ENCODE measurements at regions not wholly inside any gene's neighbourhood (a gene's known extent, or its start where the extent isn't known, plus 50 kb on each side); places are given as distances from the start of the nearest gene placed in this dataset.

DNA sequence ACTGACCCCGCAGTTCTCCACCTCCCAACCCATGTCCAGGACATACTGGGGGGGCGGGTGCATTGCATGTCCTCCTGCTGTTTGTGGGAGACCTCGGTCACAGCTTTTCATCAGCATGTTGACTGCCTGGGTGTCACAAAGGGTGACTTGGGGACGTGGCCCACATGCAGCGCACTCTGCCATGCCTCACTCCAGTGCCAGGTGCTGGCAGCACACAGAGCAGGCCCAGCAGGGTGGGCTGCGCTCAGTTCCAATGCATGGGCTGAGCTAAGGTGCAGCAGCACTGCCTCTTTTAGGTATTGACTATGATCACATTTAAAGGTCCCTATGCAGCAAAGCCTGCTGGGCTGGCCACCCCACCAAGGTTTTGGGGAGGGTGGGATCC, 261.9 kb upstream of the SALL3 start:
- no peak for DNase-seq (ENCODE audit: low read depth)
- no peak overlapping the region for H3K4me3 ChIP-seq (ENCODE audit: low read depth, low read length)
- TF ChIP-seq, protein P1, sequence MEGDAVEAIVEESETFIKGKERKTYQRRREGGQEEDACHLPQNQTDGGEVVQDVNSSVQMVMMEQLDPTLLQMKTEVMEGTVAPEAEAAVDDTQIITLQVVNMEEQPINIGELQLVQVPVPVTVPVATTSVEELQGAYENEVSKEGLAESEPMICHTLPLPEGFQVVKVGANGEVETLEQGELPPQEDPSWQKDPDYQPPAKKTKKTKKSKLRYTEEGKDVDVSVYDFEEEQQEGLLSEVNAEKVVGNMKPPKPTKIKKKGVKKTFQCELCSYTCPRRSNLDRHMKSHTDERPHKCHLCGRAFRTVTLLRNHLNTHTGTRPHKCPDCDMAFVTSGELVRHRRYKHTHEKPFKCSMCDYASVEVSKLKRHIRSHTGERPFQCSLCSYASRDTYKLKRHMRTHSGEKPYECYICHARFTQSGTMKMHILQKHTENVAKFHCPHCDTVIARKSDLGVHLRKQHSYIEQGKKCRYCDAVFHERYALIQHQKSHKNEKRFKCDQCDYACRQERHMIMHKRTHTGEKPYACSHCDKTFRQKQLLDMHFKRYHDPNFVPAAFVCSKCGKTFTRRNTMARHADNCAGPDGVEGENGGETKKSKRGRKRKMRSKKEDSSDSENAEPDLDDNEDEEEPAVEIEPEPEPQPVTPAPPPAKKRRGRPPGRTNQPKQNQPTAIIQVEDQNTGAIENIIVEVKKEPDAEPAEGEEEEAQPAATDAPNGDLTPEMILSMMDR (IDR thresholded peaks at IDR 0.05; ENCODE audit: low read depth, low read length), result no peak
- TF ChIP-seq MYC (IDR thresholded peaks at IDR 0.05; ENCODE audit: low read depth, low read length) (no peak), POLR2A (IDR thresholded peaks at IDR 0.05; ENCODE audit: extremely low read depth, insufficient read length) (no peak)
- TF ChIP-seq, protein P2, sequence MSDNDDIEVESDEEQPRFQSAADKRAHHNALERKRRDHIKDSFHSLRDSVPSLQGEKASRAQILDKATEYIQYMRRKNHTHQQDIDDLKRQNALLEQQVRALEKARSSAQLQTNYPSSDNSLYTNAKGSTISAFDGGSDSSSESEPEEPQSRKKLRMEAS (IDR thresholded peaks at IDR 0.05; ENCODE audit: low read depth, low read length), result no peak

DNA sequence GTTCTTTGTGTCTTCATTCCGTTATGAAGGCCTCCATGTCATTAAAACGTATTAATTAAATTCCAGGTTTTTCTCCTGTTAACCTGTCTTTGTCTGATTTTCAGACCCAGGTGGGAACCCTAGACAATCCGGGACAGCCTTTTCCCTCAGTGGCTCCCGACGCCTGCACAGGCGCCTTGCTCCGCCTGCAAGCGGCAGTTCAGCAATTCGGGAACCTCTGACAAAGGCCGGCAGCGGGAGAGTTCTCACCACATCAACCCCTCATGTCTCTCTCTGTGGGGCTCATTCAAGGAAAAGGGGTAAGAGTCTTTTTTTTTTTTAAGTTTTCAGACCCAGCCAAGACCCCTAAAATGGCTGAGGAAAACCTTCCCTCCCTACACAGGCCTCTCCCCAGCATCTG, 259.8 kb upstream of the SALL3 start:
- DNase-seq (ENCODE audit: low read depth), result no peak
- no peak overlapping the region for H3K4me3 ChIP-seq (ENCODE audit: low read depth, low read length)
- no peak for TF ChIP-seq POLR2A (IDR thresholded peaks at IDR 0.05; ENCODE audit: extremely low read depth, insufficient read length)
- no peak for TF ChIP-seq MYC (IDR thresholded peaks at IDR 0.05; ENCODE audit: low read depth, low read length)

DNA sequence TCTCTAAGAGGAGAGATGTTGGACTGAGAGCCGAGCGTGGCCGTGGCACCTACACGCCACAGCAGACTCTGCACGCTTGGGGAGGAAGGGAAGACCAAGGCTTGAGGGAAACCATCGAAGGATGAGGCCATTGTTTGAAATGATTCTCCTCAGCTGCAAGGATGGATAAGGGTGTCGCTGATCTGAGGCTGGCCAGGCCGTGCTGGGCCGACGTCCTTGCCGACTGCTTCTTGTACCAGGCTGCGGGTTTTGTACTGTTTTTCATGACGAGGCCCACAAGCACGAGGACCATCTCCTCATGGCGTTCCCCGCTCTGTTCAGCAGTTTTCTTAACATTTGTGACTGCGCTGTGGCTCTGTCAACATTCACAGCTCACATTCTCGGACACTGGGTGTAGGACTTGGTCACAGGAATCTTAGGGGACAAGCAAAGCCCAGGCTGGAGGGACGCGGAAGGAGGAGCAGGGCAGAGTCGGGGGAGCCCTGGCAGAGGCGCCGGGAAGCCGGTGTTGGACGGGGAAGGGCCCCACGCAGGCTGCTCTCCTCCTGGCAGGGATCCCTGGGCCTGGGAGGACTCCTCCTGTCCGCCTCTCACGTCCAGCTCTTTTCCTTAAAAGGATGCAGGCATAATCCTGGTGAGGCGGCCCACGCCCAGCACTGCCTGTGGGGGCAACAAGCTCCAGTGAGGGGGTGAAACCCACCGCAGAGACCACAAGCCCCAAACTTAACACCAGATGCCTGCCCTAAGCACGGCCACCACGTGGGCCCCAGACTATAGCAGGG, 259.0 kb upstream of the SALL3 start:
- no peak overlapping the region for H3K4me3 ChIP-seq (ENCODE audit: low read depth, low read length)
- TF ChIP-seq POLR2A (IDR thresholded peaks at IDR 0.05; ENCODE audit: extremely low read depth, insufficient read length), result no peak
- TF ChIP-seq, protein P2 (IDR thresholded peaks at IDR 0.05; ENCODE audit: low read depth, low read length), result no peak
- TF ChIP-seq MYC (IDR thresholded peaks at IDR 0.05; ENCODE audit: low read depth, low read length), result no peak
- TF ChIP-seq, protein P1 (IDR thresholded peaks at IDR 0.05; ENCODE audit: low read depth, low read length), result no peak
- no peak for DNase-seq (ENCODE audit: low read depth)

DNA sequence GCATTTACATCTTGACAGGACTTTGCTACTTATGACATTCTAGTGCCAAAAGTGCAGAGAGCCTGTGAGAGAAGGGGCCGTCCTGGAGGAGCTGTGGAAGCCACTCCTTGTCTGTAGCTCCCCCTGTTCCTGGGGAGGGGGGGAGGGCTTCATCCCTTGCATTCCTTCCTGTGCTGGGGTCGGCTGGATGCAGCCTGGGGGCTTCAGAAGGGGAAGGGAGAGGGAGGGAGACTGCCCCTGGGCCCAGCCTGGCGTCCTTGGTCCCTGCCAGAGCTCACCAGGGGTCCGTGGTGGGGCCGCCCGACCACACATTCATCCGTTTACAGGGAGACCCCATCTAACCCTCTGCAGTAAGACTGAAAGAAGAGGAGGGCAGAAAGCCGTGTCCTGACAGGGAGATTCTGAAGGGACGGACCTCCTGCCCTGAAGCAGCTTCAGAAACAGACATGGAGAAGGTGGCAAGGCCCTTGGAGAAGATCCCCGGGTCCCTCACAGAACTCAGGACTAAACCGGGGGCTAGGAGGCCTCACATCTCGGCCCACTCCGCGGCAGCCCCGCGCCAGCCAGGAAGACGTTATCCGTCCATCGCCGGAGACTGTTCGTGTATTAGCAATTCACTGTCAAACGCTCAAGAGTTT, 258.3 kb upstream of the SALL3 start:
- TF ChIP-seq, protein P2 (IDR thresholded peaks at IDR 0.05; ENCODE audit: low read depth, low read length), result no peak
- no peak for TF ChIP-seq MYC (IDR thresholded peaks at IDR 0.05; ENCODE audit: low read depth, low read length)
- TF ChIP-seq, protein P1 (IDR thresholded peaks at IDR 0.05; ENCODE audit: low read depth, low read length), result no peak
- no peak overlapping the region for H3K4me3 ChIP-seq (ENCODE audit: low read depth, low read length)
- no peak for DNase-seq (ENCODE audit: low read depth)

DNA sequence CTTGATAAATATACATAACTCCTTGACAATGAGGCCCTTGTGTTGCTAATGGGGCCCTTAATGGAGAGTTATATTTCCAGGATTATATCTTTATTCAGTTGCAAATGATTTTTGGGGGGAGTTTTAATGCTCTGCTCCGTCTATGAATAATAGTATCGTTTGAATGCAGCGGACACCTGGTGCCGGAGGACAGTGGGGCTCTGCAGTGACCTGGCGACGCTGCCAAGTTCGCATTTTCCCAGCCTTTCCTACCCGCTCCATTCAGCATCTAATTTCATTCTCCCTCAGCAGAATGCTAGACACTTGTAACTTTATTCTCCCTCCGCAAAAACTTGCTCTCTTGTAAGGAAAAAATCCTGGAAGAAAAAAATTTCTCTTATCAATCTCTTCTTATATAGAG, 257.6 kb upstream of the SALL3 start:
- DNase-seq (ENCODE audit: low read depth), result no peak
- TF ChIP-seq POLR2A (IDR thresholded peaks at IDR 0.05; ENCODE audit: extremely low read depth, insufficient read length), result no peak
- TF ChIP-seq, protein P2 (IDR thresholded peaks at IDR 0.05; ENCODE audit: low read depth, low read length), result no peak
- no peak for TF ChIP-seq MYC (IDR thresholded peaks at IDR 0.05; ENCODE audit: low read depth, low read length)
- TF ChIP-seq, protein P1 (IDR thresholded peaks at IDR 0.05; ENCODE audit: low read depth, low read length), result no peak
- no peak overlapping the region for H3K4me3 ChIP-seq (ENCODE audit: low read depth, low read length)

DNA sequence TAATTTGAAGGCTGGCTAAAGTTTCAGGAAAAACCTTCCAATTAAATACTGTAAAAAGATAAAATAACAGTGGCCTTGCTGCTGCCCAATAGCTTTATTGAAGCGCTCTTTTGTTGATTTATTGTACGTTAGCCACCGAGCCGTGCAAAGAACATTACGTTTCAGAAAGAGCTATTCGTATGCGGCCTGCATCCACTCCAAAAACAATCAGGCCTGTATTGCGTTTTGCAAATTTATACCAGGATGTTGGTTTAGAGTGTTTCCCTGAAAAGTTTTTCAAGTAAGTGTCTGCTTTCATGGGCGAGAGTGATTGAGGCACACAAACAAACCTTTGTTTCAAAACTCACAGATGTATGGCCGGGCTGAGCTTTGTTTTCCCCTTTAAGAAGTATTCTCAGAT, 257.2 kb upstream of the SALL3 start:
- H3K4me3 ChIP-seq (ENCODE audit: low read depth, low read length), result no peak overlapping the region
- DNase-seq (ENCODE audit: low read depth), result no peak
- TF ChIP-seq, protein P2 (IDR thresholded peaks at IDR 0.05; ENCODE audit: low read depth, low read length), result no peak
- no peak for TF ChIP-seq POLR2A (IDR thresholded peaks at IDR 0.05; ENCODE audit: extremely low read depth, insufficient read length)
- TF ChIP-seq, protein P1 (IDR thresholded peaks at IDR 0.05; ENCODE audit: low read depth, low read length), result no peak
